OCI-LY3 (cell line): ENCODE measurements at regions not wholly inside any gene's neighbourhood (a gene's known extent, or its start where the extent isn't known, plus 50 kb on each side); places are given as distances from the start of the nearest gene placed in this dataset.

Experiments used
- CTCF ChIP-seq: fragments of 200-600, 300-600 bp; sonication (generic); IDR thresholded peaks from 2 replicates; pipeline ENCODE4 v1.5.1; 2014; ENCODE audit warnings: antibody characterized with exemption, low read length, low read depth
- EZH2phosphoT487 ChIP-seq: fragments of 200-600 bp; shearing (Covaris generic); IDR thresholded peaks from 2 replicates; pipeline ENCODE4 v1.6.1; 2018; ENCODE audit warnings: antibody characterized with exemption, mixed run types, low read depth

DNA sequence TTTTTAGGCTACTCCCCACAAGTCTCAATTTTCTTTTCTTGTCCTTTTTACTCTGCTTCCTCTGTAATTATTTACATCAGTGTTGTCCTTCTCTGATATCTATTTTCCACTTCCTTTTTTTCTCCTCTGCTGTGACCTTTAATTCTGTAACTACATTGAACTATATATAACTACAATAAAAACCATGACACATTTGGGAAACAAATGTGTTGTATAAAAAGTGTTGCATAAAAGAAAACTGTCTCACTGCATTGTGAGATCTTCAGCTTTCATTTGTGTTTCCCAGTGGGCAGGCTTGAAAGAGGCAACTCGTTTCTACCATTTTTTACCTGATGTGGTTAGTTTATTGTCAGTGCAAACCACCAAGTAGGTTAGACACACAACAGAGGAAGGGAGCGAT, 483.9 kb upstream of the NRP1 start:
- TF ChIP-seq CTCF (no peak), EZH2phosphoT487 (no peak)
